Putamen (tissue), 1 donor: ENCODE measurements at regions not wholly inside any gene's neighbourhood (a gene's known extent, or its start where the extent isn't known, plus 50 kb on each side); places are given as distances from the start of the nearest gene placed in this dataset.
A peak's percentile ranks its signal among the peaks of the same experiment; 100 is the strongest.

ENCODE experiments used
- DNase-seq: peaks from one replicate; pipeline ENCODE4 v3.0.0-alpha.2; 2016; ENCODE audit warnings: low spot score

DNA sequence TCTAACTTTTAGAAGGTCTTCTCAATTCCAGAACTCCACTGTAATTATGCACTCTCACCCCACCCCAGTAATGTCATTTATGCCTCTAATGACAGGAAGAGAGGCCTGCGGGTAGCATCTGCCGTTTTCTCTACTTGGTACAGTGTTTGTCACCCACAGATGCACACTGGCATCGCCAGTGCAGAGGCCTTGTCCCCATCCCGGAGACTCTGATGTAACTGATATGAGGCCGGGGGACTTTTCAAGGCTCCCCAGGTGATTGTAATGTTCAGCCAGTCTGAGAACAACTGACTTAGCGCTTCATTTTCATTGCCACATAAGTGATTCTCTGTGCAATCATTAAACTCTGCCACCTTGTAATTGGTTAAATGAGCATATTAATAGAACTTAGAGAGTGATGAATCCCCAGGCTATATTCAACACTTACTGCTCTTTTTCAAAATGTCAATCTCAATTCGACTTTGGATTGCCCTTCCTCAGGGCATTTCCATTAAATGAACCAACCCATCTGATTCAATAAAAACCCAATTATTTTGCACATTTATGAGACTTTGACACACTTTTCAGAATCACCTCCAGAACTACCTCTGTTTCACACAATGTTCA, 113.2 kb downstream of the HERPUD2 start:
- no peak for DNase-seq

DNA sequence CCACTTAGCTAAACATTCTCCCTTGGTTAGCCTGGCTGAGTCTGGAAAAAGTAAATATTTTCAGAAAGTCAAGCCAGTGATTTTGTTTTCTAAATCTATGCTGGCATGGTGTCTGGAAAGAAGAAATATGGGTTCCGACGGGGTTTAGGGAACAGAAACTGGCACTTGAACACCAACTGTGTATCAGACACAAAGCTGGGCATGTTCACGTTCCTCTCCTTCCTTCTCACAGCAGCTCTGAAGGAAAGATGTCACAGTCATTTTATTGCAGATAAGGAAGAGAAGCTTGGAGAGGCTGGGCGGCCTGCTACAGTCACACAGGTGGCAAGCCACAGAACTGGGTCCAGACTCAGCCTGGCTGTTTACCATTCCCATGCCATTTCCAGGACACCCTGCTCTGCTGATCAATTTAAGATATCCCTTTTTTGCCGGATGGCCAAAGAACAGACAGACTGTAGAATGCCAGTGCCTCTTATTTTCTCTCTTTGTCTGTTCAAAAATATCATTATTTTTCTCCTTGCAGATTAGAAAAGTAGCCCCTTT, 118.8 kb downstream of the HERPUD2 start:
- peak; percentile 12 for DNase-seq

DNA sequence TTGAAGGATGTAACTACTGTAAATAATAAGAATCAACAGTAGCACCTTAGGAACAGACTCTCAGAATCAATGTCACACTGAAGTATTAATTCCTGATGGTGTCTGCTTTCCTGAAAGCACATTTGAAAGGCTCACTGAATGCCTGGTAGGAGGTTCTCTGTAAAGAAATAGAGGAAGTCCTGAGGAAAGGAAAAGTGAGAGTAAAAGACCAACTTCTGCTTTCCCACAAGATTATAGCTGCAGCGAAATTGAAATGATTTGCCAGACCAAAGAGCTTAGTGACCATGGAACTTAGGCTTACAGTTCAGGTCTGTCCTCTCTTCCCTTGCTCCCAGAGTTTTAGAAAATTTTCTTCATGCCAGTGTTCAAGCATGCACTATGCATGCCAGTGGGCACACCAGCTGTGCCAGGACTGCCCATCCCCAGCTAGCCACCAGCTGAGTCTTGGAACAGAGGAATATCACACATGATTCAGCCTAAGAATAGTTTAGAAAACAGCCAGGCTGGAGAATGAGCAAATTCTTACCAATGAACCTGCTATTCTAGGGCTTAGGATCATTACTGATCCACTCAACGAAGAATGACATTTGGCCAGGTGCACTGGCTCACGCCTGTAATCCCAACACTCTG, 123.2 kb downstream of the HERPUD2 start:
- DNase-seq: peak; percentile 7

- no peak for DNase-seq
Observed at GRCh38 chr7:35570937-35571336, 124.0 kb downstream of the HERPUD2 start.

- no peak for DNase-seq
Observed at GRCh38 chr7:35565927-35566326, 129.0 kb downstream of the HERPUD2 start.

DNA sequence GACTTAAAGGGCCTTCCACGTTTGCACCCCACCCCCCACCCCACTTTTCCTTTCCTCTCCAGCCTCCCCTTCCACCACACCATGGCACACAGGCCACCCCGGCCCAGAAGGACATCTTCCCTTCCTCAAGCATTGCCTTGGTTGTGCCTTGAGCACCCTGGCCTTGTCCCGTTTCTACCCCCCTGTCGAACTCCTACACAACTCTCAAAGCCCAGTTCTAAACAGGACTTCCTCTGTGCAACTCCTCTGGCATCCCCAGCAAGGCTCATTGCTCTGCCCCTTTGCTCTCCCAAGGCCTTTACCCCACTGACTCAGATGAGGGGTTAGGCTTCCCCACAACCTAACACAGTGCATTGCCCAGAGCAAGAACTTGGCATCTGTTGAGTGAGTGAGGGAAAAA, 136.1 kb downstream of the HERPUD2 start:
- no peak for DNase-seq

DNA sequence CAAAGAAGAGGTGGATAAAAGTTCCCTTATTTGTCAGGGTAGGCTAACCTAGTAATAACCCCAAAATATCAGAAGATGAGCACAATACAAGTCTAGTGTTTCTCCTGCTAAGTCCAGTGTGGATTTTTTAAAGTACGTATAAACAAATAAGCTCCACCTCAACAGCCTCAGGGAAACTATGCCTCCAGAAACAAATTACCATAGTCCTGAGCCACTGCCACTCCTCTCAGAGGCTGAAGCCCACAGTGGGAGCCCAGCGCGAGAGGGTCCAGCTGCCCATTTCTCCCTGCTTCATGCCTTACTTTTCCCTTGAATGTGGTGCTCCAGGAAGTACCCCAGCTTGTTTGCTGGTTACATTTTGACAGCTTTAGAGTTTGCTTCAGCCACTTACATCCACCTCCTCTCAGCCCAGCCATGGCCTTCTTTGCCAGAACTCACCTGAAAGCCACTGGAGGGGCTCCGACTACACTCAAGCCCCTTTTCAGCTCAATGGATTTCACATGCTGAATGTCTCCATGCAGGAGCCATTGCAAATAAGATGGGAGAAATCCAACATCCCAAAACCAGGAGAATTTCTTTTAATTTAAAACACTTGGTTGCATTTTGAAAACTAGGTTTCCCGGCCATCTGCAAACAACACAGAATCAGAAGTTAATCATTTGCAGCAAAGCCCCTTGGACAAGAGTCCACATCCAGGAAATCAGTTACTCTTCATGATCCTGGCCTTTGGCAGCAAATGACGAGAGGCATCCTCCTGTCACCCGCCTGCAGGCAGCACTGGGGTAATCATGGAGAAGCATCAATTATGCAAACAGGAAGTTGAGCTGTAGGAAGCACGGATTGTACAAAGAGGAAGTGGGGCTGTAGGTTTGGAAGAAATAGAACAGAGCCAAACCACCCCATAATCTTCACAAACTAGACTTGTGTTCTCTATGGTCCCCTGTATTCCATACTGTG, 138.1 kb downstream of the HERPUD2 start:
- DNase-seq: no peak

- no peak for DNase-seq
Observed at GRCh38 chr7:35555934-35556333, 139.0 kb downstream of the HERPUD2 start.

DNA sequence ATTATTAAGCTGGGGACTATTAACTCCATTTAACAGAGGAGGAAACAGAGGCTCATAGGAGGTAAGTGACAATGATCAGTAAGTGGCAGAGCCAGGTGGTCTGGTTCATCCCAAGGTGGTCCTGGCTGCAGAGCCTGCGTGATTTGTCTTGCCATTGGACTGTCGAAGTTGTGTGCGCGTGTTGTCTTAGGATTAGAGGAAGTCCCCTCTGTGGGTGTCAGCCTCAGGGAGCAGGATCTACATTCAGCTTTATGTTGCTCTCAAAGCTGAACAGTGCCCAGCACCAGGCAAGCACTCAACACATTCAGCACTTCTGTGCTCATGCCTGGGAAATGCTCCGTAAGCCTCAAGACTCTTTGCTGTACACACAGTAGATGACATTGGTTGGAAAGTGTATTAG, 139.5 kb downstream of the HERPUD2 start:
- no peak for DNase-seq

DNA sequence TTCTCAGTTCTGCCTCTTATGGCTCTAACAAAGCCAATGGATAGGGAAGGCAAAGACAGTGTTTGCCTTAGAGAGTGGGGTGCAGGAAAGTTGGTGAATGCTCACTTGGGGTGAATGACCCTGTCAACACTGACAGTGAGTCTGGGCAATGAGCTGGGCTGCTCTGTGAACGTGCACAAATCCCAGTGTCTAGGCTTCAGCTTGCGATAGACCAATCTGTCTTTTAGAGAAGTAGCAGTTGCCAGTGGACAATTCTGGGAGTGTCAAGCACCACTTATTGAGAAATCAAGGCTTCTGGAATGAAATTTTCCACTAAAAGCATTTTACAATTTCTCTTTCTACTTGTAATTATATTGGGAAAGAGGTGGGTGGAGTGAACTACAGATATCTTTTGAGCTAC, 141.4 kb downstream of the HERPUD2 start:
- DNase-seq: peak; percentile 12

- no peak for DNase-seq
Observed at GRCh38 chr7:35552691-35553090, 142.2 kb downstream of the HERPUD2 start.

DNA sequence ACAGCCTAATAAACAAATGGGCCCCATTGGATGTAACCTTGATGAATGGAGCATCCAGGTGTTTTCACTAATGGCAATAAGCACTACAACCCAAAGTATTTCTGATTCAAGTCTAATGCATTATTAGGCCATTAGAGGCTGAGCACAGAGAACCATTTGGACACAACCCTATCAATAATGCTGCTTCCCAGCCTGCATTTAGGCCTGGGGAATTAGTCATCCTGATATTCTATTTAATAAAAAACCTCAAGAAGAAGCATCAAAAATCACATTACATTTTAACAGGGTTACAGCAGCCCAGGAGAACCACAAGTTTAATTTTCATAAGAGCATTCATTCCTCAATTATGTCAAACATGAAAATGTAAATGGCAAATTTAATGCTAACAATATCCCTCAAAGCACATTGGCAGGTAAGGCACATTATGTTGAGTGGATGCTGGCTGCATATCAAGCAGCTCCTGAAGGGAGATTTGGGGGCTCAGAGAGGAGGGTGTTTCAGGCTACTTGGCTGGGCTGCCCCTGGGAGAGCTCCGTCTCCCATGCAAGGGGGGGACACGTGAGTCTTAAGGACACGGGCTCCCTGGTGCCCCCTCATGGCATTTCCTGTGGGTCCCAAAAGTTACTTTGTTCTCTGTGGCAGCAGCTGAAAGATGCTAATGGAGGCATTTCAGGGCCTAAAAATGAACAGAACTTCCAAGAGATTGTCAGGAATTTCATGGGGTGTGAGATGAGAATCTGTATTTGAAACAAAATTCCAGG, 143.4 kb downstream of the HERPUD2 start:
- DNase-seq: no peak

- no peak for DNase-seq
Observed at GRCh38 chr7:35550831-35551230, 144.1 kb downstream of the HERPUD2 start.

DNA sequence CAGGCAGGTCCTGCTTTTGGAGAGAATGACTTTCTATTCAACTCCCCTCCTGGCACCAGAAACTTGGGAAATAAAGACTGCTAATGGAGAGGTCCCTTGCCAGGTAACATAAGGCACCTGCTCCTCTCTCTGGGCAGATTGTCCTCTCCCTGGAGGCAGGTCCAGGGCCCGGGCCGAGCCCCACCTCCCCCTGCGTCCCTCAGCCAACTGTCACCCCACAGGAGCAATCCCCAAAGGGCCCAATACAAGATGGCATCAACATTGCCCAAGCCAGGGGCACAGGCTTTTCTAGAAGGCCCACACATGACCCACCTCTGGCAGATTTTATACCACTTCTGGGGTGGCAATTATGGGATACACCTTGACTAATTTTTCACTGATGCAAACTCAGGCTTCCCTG, 145.2 kb downstream of the HERPUD2 start:
- DNase-seq: no peak

DNA sequence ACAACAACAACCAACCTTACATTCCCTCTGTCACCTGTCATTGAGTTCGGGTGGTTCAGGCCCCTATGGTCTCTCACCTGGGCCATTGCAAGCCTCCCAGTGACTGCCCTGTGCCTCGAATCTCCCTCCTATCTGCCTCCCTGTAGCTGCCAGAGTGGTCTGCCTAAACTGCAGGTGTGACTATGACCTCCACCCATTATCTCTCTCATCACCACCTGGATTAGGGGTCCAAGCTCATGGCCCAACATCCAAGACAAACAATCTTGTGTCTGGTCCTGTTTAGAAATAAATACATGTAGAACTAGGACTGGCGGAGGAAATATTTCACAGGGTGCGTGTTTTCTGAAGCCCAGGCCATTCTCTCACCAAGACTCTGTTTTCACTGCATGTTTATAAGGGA, 146.6 kb downstream of the HERPUD2 start:
- DNase-seq: no peak

DNA sequence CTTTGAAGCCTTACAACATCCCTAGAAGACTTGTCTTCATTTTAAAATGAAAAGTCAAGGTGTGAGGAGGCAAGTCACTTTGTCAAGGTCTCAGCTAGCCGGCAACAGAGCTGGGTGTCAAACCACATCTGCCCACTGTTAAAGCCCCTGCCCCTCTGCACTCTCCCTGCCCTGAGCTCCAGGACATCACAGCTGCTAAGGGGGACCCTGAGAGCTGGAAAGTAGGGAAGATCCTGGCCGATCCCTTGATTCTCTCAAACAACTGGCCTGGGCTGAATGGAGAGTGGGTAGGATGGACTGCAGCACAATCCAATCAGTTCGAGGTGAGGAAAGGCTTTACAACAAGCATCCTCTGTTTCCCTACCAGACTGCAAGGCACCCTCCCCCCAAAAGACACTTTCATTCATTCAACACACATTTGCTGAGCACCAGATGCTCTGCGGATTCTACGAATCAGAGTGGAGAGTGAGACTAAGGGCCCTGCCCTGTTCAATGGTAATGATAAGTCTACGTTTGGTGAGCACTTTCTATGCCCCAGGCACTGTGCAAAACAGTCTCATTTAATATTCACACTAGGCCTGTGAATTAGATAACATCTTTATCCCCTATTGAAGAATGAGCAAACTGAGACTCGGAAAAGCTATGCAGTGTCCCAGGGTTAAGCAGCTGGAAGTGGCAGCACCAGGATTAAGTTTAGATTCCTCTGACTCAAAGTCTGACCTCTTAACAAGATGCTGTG, 148.1 kb downstream of the HERPUD2 start:
- no peak for DNase-seq

GRCh38 chr7:35545831-35546230, 149.1 kb downstream of the HERPUD2 start:
- no peak for DNase-seq

DNA sequence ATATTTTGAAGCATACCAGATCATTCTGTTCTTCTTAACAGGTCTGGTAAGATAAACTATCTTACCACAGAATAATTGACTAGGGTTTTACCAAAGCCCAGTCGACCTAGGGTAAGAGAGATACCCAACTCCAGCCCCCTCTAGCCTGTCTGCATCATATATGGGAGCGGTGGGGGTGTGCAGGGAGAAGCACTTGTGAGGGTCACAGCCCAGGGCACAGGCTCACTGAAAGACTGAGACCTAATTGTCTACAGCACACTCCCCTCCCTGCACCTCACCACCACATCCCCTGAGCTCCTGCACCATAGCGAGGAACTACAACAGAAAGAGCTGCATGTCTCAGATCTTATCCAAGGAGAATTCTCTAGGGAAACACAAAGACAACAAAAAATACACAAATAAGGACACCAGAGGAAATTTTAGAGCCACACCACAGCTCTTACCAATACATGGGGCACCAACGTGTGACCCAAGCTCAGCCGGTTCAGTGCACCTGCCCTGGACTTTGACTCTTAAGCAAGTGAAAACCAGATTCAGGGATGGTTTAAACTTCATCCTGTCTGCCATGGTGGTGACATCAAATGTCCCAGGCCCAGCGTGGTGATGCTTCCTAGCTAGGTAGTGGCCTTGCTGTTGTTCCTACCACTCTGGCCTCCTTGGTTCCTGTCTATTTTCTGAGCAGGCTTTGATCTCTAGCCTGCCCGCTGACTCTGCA, 150.8 kb downstream of the HERPUD2 start:
- DNase-seq: no peak

DNA sequence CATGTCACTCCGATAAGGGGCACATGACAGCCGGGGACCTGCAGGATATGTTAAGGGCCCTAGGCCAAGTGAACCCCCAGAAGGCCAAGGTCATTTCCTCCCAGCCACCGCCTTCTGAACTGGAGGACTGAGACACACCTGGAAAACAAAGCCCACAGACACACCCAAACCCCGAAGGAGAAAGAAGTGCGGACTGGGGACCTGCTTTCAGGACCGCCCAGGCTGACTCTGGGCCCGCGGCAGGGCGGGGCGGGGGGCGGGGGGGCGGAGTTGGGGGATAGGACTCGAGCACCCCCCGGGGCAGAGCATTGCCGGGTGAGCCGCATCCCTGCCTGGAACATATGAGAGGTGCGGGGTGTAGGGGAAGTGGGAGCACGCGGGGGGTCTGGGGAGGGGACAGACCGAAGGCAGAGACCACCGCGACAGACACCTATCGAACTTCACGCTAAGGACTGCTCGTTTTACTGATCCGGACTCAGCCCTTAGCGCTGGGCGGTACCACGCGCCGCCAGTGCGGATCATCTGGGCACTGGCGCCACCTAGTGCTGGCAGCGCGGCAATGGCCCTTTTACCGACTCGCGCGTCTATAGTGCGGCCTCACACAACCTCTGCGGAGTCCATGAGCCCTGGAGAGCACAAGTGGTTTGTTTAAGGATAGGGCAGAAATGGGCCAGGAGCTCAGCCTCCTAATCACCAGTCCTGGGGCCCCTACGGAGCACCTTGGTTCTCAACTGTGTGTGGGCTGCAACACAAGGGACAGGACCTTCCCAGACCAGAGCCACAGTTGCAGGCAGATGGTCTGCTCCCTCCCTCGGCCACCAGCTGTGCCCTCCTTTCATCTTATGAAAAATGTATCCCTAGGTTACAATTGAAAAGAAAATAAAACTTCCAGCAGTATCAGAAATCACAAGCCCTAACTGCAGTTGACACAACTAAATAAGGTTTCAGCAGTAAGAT, 157.6 kb downstream of the HERPUD2 start:
- peak; percentile 53 for DNase-seq
